ENCODE measurements at regions not wholly inside any gene's neighbourhood (a gene's known extent, or its start where the extent isn't known, plus 50 kb on each side); places are given as distances from the start of the nearest gene placed in this dataset.

DNA sequence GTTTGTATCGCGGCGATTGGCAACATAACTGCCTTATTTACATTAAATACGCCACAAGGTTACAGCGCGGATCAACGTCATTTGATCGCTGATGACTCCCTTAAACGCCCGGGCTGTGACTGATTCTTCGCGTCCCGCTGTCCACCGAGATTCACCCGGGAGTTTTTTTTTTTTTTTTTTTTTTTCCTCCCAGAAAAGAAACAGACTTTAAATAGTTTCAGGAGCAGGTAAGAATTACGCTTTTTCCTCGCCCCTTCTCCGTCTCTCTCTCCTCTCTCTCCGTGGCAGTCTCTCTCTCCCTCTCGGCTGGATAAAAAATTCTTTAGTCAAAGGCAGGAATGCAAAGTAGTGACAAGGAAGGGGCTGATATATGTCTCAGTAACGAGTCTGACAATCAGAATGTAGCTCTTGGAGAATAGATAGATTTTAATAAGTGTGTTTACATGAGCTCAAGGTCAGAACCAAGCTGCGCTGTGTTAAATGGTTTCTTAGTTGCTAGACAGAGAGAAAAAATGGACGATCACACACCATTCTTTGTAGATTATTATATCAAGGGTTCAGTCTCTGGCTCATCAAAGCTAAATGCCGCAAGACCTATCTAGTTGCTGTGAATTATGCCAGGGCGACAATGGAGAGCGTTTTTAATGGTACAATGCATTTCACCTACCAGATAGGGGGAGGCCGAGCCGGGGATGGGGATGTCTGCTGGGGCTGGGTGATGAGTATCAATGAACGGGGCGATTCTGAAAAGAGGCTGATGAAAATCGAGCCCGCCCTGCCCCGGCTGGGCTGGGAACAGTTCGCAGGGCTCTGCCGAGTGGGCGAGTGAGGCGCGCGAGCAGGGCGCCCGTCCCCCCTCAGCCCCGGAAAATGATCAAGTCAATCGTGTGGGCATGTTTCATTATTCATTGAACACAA lies 147.2 kb upstream of the ZNF536 start:
- peaks cover 5 to 68% (median 42%) of the 10 kb centered on the region in 6 donors for H3K4me1 ChIP-seq

DNA sequence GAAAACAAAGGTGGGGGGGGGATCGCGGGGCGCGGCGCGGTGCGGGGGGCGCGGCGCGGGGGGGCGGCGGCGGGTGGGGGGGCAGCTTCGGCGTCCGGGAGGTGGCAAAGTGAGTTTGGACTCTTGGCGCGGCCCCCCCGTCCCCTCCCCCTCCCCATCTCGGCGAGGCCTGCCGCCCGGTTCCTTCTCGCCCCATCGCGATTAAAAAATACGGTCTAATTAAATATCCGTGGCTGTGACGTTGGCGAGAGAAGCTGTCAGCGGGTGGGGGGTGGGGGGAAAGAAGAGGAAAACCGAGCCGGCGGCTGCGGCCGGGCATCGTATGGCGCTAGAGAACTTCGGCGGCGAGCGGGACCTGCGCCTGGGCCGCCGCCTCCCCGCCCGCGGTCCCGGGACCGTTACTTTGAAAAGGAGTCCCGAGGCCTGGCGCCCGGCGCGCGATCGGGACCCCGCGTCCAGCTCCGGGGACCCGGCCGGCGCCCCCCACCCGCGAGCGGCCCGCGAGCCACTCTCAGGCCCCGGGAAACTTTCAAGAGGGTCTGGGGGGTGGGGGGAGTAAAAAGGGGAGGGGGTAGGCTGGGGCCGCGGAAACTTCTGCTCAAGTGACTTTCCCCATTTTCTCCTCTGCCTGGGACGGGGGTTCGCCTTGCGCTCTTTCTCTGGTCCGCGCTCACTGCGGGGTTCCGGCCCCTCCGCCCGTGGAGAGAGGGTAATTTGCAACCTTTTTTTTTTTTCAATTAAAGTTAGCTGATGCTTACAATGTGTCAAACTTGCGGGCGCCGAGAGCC lies 146.3 kb upstream of the ZNF536 start:
- Histone ChIP-seq H3K27me3 (replicated peaks in 1 of 7) (peaks cover 0 to 100% (median 82%) of the 10 kb centered on the region in 7 donors), H3K36me3 (no peaks in the 10 kb centered on the region), H3K27ac (peak overlapping the region in 3 of 8 donors; percentile 19 to 75 (median 59)), H3K9me3 (no peaks in the 10 kb centered on the region), H3K4me3 (peak overlapping the region; percentile 8 to 77 (median 51)), H3K4me1 (peaks cover 5 to 68% (median 42%) of the 10 kb centered on the region in 6 donors)
- WGBS, 5 donors, result 2 to 4% (median 3%) methylated on average over 50 to 84 of the region's 84 CpGs
- intact Hi-C loops (cut with DNase I; ENCODE audit: low total_unique reads), result no loop called here
- no peak for TF ChIP-seq POLR2A (IDR thresholded peaks at IDR 0.05)
- TF ChIP-seq, protein P1, sequence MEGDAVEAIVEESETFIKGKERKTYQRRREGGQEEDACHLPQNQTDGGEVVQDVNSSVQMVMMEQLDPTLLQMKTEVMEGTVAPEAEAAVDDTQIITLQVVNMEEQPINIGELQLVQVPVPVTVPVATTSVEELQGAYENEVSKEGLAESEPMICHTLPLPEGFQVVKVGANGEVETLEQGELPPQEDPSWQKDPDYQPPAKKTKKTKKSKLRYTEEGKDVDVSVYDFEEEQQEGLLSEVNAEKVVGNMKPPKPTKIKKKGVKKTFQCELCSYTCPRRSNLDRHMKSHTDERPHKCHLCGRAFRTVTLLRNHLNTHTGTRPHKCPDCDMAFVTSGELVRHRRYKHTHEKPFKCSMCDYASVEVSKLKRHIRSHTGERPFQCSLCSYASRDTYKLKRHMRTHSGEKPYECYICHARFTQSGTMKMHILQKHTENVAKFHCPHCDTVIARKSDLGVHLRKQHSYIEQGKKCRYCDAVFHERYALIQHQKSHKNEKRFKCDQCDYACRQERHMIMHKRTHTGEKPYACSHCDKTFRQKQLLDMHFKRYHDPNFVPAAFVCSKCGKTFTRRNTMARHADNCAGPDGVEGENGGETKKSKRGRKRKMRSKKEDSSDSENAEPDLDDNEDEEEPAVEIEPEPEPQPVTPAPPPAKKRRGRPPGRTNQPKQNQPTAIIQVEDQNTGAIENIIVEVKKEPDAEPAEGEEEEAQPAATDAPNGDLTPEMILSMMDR (IDR thresholded peaks at IDR 0.05 in 8 of 11, conservative IDR thresholded peaks at IDR 0.05 in 3 of 11), result no peak
- TF ChIP-seq POLR2AphosphoS5 (IDR thresholded peaks at IDR 0.05), result no peak
- DNase-seq, result no peak

More for the DNA sequence above, 147.2 kb upstream of the ZNF536 start:
- peaks cover 0 to 100% (median 87%) of the 10 kb centered on the region in 7 donors for H3K27me3 ChIP-seq (replicated peaks in 1 of 7)
- no peaks in the 10 kb centered on the region for H3K36me3 ChIP-seq
- no peak for DNase-seq
- no peak for TF ChIP-seq POLR2A (IDR thresholded peaks at IDR 0.05)
- no peak for TF ChIP-seq POLR2AphosphoS5 (IDR thresholded peaks at IDR 0.05)
- intact Hi-C loops (cut with DNase I; ENCODE audit: low total_unique reads), result loop anchor here (5.0 kb wide), 1 partner anchor 427 kb away; no protein-coding TSS in a partner anchor
- no peaks in the 10 kb centered on the region for H3K9me3 ChIP-seq
- 4 to 6% (median 4%) methylated on average over 43 of the region's 43 CpGs for WGBS, 5 donors
- H3K4me3 ChIP-seq, result peak overlapping the region; percentile 13 to 77 (median 51)
- H3K27ac ChIP-seq, result peak overlapping the region in 4 of 8 donors; percentile 19 to 75 (median 42)

DNA sequence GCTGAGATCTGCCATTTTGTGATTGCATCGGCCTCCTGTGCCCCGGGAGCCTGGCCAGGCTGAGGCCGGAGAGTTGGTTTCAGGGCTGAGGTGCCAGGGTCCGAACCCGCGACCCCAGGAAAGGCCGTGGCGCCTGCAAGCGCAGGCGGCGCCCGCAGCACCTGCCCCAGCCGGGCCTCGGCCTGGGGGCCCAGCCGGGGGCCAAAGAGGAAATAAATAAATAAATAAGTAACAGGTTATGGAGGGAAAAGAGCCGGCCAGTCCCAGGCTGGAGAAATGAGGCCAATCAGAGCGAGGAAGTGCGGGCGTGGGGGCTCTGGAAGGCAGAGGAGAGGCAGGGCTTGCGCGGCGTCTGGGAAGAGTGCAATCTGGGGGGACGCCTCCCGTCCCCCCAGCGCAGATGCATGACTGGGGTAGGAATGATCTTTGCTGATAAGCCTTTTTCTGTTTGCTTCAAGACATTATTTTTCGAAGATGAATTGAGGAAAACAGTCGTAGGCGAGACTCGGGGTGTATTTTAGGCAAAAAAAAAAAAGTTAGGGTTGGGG lies 145.6 kb upstream of the ZNF536 start:
- Histone ChIP-seq H3K36me3 (no peaks in the 10 kb centered on the region), H3K9me3 (no peaks in the 10 kb centered on the region), H3K4me3 (peak overlapping the region; percentile 8 to 77 (median 51)), H3K27ac (peak overlapping the region in 1 of 8 donors; percentile 75), H3K4me1 (peaks cover 5 to 68% (median 42%) of the 10 kb centered on the region in 6 donors), H3K27me3 (replicated peaks in 1 of 7) (peaks cover 0 to 100% (median 77%) of the 10 kb centered on the region in 7 donors)
- intact Hi-C loops (cut with DNase I; ENCODE audit: low total_unique reads), result no loop called here
- TF ChIP-seq POLR2AphosphoS5 (IDR thresholded peaks at IDR 0.05) (peak in 1 of 3 donors; percentile 7), POLR2A (IDR thresholded peaks at IDR 0.05) (no peak)
- TF ChIP-seq, protein P1 (IDR thresholded peaks at IDR 0.05 in 8 of 11, conservative IDR thresholded peaks at IDR 0.05 in 3 of 11), result no peak
- no peak for DNase-seq
- WGBS, 5 donors, result 3 to 4% (median 3%) methylated on average over 29 of the region's 29 CpGs

DNA sequence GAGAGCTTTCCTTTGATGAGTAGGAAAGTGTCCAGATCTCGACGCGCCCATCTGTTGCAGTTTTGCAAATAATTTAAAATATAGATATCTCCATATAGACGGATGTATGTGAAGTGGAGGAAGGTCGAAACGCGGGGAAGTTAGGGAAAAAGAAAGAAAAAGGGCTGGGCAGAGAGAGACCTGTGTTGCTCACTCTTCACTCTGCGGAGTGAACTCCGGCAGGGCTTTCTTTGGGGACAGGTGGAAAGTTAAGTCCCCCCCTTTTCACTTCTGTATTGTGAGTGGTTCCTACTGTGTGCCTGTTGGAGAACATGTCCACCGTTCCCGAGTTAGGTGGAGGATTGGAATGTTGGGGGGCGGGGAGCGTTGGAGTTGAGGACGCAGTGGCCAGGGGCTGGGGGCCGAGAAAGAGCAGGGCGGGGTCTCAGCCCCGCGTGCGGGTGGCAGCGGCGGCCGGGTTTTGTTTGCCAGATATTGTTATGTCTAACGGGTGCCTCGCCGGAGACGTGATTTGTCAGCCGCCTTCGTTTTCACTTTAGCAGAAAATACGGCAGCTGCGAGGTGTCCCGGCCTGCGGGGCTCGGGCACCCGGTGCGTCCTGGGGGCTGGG lies 145.1 kb upstream of the ZNF536 start:
- no peak for DNase-seq
- Histone ChIP-seq H3K36me3 (no peaks in the 10 kb centered on the region), H3K4me1 (peaks cover 5 to 68% (median 42%) of the 10 kb centered on the region in 6 donors), H3K4me3 (peak overlapping the region; percentile 32 to 77 (median 51)), H3K9me3 (no peaks in the 10 kb centered on the region), H3K27me3 (replicated peaks in 1 of 7) (peaks cover 0 to 100% (median 71%) of the 10 kb centered on the region in 7 donors), H3K27ac (peak overlapping the region in 5 of 8 donors; percentile 48 to 75 (median 54))
- TF ChIP-seq, protein P1 (IDR thresholded peaks at IDR 0.05 in 8 of 11, conservative IDR thresholded peaks at IDR 0.05 in 3 of 11), result no peak
- 1 to 2% (median 1%) methylated on average over 26 to 35 of the region's 35 CpGs for WGBS, 5 donors
- intact Hi-C loops (cut with DNase I; ENCODE audit: low total_unique reads), result no loop called here
